Chondrocyte (in vitro differentiated cells): ENCODE measurements at regions not wholly inside any gene's neighbourhood (a gene's known extent, or its start where the extent isn't known, plus 50 kb on each side); places are given as distances from the start of the nearest gene placed in this dataset.

Experiments
- DNase-seq: peaks from one replicate; pipeline ENCODE4 v3.0.0; 2021; ENCODE audit warnings: mixed read lengths, low spot score
- H3K27ac Mint-ChIP-seq: one replicate; pipeline ENCODE4 v1.8.0; 2021; ENCODE audit warnings: mild to moderate bottlenecking, moderate library complexity, mixed read lengths; ENCODE audit not compliant: unreplicated experiment
- H3K27me3 Mint-ChIP-seq: 2 replicates; pipeline ENCODE4 v1.8.0; 2021; ENCODE audit warnings: low read depth, mixed read lengths
- H3K36me3 Mint-ChIP-seq: 2 replicates; pipeline ENCODE4 v1.8.0; 2021; ENCODE audit warnings: low read depth, mixed read lengths
- H3K4me1 Mint-ChIP-seq: 2 replicates; pipeline ENCODE4 v1.8.0; 2021; ENCODE audit warnings: low read depth, mild to moderate bottlenecking, mixed read lengths
- H3K4me3 Mint-ChIP-seq: one replicate; pipeline ENCODE4 v1.8.0; 2021; ENCODE audit warnings: mild to moderate bottlenecking, moderate library complexity, mixed read lengths; ENCODE audit not compliant: unreplicated experiment
- H3K9me3 Mint-ChIP-seq: 2 replicates; pipeline ENCODE4 v1.8.0; 2021; ENCODE audit warnings: low read depth, mixed read lengths
- CTCF ChIP-seq: fragments of 200-600 bp; sonication (generic); IDR thresholded peaks from 2 replicates; pipeline ENCODE4 v1.5.0; 2021; ENCODE audit warnings: antibody characterized with exemption, mild to moderate bottlenecking, moderate library complexity

- H3K4me1 Mint-ChIP-seq: no peaks in the 10 kb centered on the region
- H3K36me3 Mint-ChIP-seq: no peaks in the 10 kb centered on the region
- peaks cover 66% of the 10 kb centered on the region for H3K27me3 Mint-ChIP-seq
- no peak for TF ChIP-seq CTCF
- H3K4me3 Mint-ChIP-seq: no peak overlapping the region
- H3K27ac Mint-ChIP-seq: no peak overlapping the region
- no peaks in the 10 kb centered on the region for H3K9me3 Mint-ChIP-seq
- DNase-seq: no peak
Measured at GRCh38 chr16:54211203-54211602, 75.4 kb downstream of the IRX3 start.

GRCh38 chr16:54210452-54211125 is 76.0 kb downstream of the IRX3 start:
- TF ChIP-seq CTCF: no peak
- no peak for DNase-seq
- Mint-ChIP-seq H3K4me3 (no peak overlapping the region), H3K27me3 (peaks cover 64% of the 10 kb centered on the region), H3K27ac (no peak overlapping the region), H3K4me1 (no peaks in the 10 kb centered on the region), H3K9me3 (no peaks in the 10 kb centered on the region), H3K36me3 (no peaks in the 10 kb centered on the region)

- no peak for TF ChIP-seq CTCF
- Mint-ChIP-seq H3K4me1 (no peaks in the 10 kb centered on the region), H3K36me3 (no peaks in the 10 kb centered on the region), H3K9me3 (no peaks in the 10 kb centered on the region), H3K4me3 (no peak overlapping the region), H3K27ac (no peak overlapping the region), H3K27me3 (peaks cover 64% of the 10 kb centered on the region)
- no peak for DNase-seq
Measured at GRCh38 chr16:54208237-54208636, 78.3 kb downstream of the IRX3 start.

- Mint-ChIP-seq H3K27ac (no peak overlapping the region), H3K9me3 (no peaks in the 10 kb centered on the region), H3K4me3 (no peak overlapping the region), H3K27me3 (peaks cover 60% of the 10 kb centered on the region), H3K36me3 (no peaks in the 10 kb centered on the region), H3K4me1 (no peaks in the 10 kb centered on the region)
- TF ChIP-seq CTCF: no peak
- no peak for DNase-seq
Measured at GRCh38 chr16:54207837-54208236, 78.8 kb downstream of the IRX3 start.

GRCh38 chr16:54204756-54205155 is 81.8 kb downstream of the IRX3 start:
- Mint-ChIP-seq H3K27me3 (peaks cover 51% of the 10 kb centered on the region), H3K4me1 (no peaks in the 10 kb centered on the region), H3K27ac (no peak overlapping the region), H3K9me3 (no peaks in the 10 kb centered on the region), H3K4me3 (no peak overlapping the region), H3K36me3 (peaks cover 2% of the 10 kb centered on the region)
- no peak for DNase-seq
- no peak for TF ChIP-seq CTCF
